T-cell (primary cell): ENCODE measurements at regions not wholly inside any gene's neighbourhood (a gene's known extent, or its start where the extent isn't known, plus 50 kb on each side); places are given as distances from the start of the nearest gene placed in this dataset.

Source experiments
- ATAC-seq, 4 experiments: fragments of 200-7000 bp in 3 of 4; fragments of 150-1000 bp in 1 of 4; cut with Tn5 transposase; replicated peaks in 1 of 4; 1 replicate in 3 of 4; 2 replicates in 1 of 4; pipeline ENCODE4 v1.10.0; 2021; ENCODE audit warnings: moderate library complexity in 3 of 4, mild to moderate bottlenecking in 2 of 4, moderate number of reproducible peaks in 1 of 4
- CTCF ChIA-PET, 2 donors: fragments of 300-600 bp; sonication (Branson Sonifier 250); formaldehyde crosslinking; loops; one replicate each; lab custom pipeline; 2022; ENCODE audit warnings: antibody characterized with exemption in 2 of 2; lab: Charles Lee
- POLR2A ChIA-PET, 2 donors: fragments of 300-600 bp; sonication (Branson Sonifier 250); formaldehyde crosslinking; loops; one replicate each; lab custom pipeline; 2022; ENCODE audit warnings: antibody characterized with exemption in 2 of 2; lab: Charles Lee
- DNase-seq, 35 experiments: peaks; one replicate each; pipeline versions ENCODE4 v3.0.0 to v3.0.0-alpha.2; 2013 to 2023
- H3K27ac ChIP-seq: one replicate; pipeline ENCODE4 v1.5.1; 2013; ENCODE audit warnings: low read length
- H3K27me3 ChIP-seq, 2 experiments: replicated peaks in 1 of 2; 1 replicate in 1 of 2; 2 replicates in 1 of 2; pipeline versions ENCODE4 v1.6.1 to v1.7.0; 2013; ENCODE audit warnings: low read length in 1 of 2, mixed read lengths in 1 of 2; ENCODE audit not compliant: control insufficient read depth in 2 of 2, insufficient read depth in 2 of 2; ENCODE audit errors: extremely low read depth in 1 of 2
- H3K36me3 ChIP-seq, 2 donors: 1 replicate in 1 of 2; 2 replicates in 1 of 2; pipeline versions ENCODE4 v1.6.1 to v1.7.0; 2013; ENCODE audit warnings: low read length in 1 of 2; ENCODE audit not compliant: control insufficient read depth in 2 of 2, insufficient read depth in 1 of 2; ENCODE audit errors: extremely low read depth in 1 of 2
- H3K4me1 ChIP-seq, 2 experiments: 1 replicate in 1 of 2; 2 replicates in 1 of 2; pipeline versions ENCODE4 v1.6.1 to v1.7.0; 2013; ENCODE audit warnings: low read length in 2 of 2, mixed read lengths in 1 of 2; ENCODE audit not compliant: insufficient read depth in 2 of 2, control insufficient read depth in 1 of 2; ENCODE audit errors: extremely low read depth in 1 of 2
- H3K4me3 ChIP-seq, 2 donors: 1 replicate in 1 of 2; 2 replicates in 1 of 2; pipeline versions ENCODE4 v1.5.1 to v1.7.0; 2013; ENCODE audit warnings: mild to moderate bottlenecking in 2 of 2, low read length in 1 of 2, moderate library complexity in 1 of 2; ENCODE audit not compliant: control insufficient read depth in 1 of 2; ENCODE audit errors: extremely low read depth in 1 of 2
- H3K9me3 ChIP-seq: 2 replicates; pipeline ENCODE4 v1.7.0; 2013
- H3K27ac Mint-ChIP-seq, 2 donors: one replicate each; pipeline ENCODE4 v1.8.0; 2020 to 2021; ENCODE audit warnings: mild to moderate bottlenecking in 2 of 2, mixed read lengths in 2 of 2
- H3K27me3 Mint-ChIP-seq, 2 donors: one replicate each; pipeline ENCODE4 v1.8.0; 2021 to 2022; ENCODE audit warnings: mixed read lengths in 2 of 2
- H3K36me3 Mint-ChIP-seq: one replicate; pipeline ENCODE4 v1.8.0; 2021; ENCODE audit warnings: mixed read lengths
- H3K4me1 Mint-ChIP-seq, 3 donors: one replicate each; pipeline ENCODE4 v1.8.0; 2020 to 2022; ENCODE audit warnings: mixed read lengths in 3 of 3, mild to moderate bottlenecking in 1 of 3
- H3K4me3 Mint-ChIP-seq, 3 donors: one replicate each; pipeline ENCODE4 v1.8.0; 2020 to 2022; ENCODE audit warnings: mild to moderate bottlenecking in 3 of 3, mixed read lengths in 3 of 3, moderate library complexity in 3 of 3
- H3K9me3 Mint-ChIP-seq, 3 donors: one replicate each; pipeline ENCODE4 v1.8.0; 2020 to 2022; ENCODE audit warnings: mixed read lengths in 3 of 3
- WGBS: methylation state at CpG from one replicate; pipeline ENCODE4 v1.1.5; 2013; ENCODE audit warnings: missing lambda C conversion rate; ENCODE audit not compliant: insufficient coverage; 5-methylcytosine and 5-hydroxymethylcytosine counted together

DNA sequence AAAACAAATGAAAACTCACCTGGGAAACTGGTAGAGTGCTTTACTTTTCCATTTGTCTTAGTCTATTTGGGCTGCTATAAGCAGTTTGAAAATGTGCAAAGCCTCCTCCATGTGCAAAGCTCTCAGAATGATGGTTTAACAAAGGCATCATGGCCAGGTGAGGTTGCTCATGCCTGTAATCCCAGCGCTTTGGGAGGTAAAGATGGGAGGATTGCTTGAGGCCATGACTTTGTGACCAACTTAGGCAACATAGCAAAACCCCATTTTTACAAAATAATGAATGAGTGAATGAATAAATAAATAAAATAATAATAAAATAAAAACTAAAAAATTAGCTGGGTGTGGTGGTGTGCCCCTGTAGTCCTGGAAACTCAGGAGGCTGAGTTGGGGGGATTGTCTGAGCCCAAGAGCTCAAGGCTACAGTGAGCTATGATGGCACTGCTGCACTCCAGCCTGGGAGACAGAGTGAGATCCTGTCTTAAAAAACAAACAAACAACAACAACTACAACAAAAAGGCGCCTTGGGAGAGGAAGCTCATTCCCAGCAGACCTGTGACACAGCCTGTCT is 71.8 kb downstream of the MYCN start:
- H3K9me3 ChIP-seq: no peaks in the 10 kb centered on the region
- no peak overlapping the region for H3K4me3 ChIP-seq
- Mint-ChIP-seq H3K27ac (no peak overlapping the region), H3K36me3 (no peaks in the 10 kb centered on the region), H3K9me3 (no peaks in the 10 kb centered on the region), H3K4me1 (peaks cover 2 to 8% (median 5%) of the 10 kb centered on the region in 3 donors), H3K4me3 (no peak overlapping the region), H3K27me3 (peaks cover 29 to 31% of the 10 kb centered on the region in 2 donors)
- peaks cover 11 to 36% of the 10 kb centered on the region in 2 experiments for H3K27me3 ChIP-seq
- peaks cover 0 to 3% of the 10 kb centered on the region in 2 experiments for H3K4me1 ChIP-seq
- H3K36me3 ChIP-seq: no peaks in the 10 kb centered on the region
- H3K27ac ChIP-seq: no peak overlapping the region
- ATAC-seq (no peak), DNase-seq (no peak)
- ChIA-PET POLR2A (no interaction called here), CTCF (no interaction called here)
- 100% methylated on average over 1 of the region's 2 CpGs for WGBS

DNA sequence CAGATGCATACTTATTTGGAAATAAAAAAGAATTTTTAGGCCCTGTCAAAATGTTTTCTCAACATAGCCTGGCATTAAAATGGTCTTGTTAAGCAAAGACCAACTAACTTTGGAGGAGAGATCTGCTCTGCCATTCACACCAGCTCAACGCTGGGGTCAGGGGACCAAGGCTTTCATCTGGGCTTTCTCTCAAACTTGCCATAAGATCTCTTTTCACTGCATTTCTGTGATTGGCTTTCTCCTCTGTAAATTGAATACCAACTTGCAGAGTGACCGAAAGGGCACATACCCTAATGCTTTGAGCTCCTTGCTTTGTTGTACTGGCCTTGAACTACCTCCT is 71.2 kb downstream of the MYCN start:
- no peak overlapping the region for H3K27ac ChIP-seq
- no CpG with 5 or more reads among the region's 2 CpGs for WGBS
- H3K4me3 ChIP-seq: no peak overlapping the region
- H3K9me3 ChIP-seq: no peaks in the 10 kb centered on the region
- ChIA-PET CTCF (no interaction called here), POLR2A (no interaction called here)
- H3K9me3 Mint-ChIP-seq: no peaks in the 10 kb centered on the region
- peaks cover 11 to 36% of the 10 kb centered on the region in 2 experiments for H3K27me3 ChIP-seq
- no peaks in the 10 kb centered on the region for H3K36me3 Mint-ChIP-seq
- no peak overlapping the region for H3K27ac Mint-ChIP-seq
- H3K4me3 Mint-ChIP-seq: no peak overlapping the region
- peaks cover 0 to 3% of the 10 kb centered on the region in 2 experiments for H3K4me1 ChIP-seq
- peaks cover 29 to 31% of the 10 kb centered on the region in 2 donors for H3K27me3 Mint-ChIP-seq
- ATAC-seq (no peak), DNase-seq (no peak)
- peaks cover 2 to 8% (median 5%) of the 10 kb centered on the region in 3 donors for H3K4me1 Mint-ChIP-seq
- H3K36me3 ChIP-seq: no peaks in the 10 kb centered on the region

DNA sequence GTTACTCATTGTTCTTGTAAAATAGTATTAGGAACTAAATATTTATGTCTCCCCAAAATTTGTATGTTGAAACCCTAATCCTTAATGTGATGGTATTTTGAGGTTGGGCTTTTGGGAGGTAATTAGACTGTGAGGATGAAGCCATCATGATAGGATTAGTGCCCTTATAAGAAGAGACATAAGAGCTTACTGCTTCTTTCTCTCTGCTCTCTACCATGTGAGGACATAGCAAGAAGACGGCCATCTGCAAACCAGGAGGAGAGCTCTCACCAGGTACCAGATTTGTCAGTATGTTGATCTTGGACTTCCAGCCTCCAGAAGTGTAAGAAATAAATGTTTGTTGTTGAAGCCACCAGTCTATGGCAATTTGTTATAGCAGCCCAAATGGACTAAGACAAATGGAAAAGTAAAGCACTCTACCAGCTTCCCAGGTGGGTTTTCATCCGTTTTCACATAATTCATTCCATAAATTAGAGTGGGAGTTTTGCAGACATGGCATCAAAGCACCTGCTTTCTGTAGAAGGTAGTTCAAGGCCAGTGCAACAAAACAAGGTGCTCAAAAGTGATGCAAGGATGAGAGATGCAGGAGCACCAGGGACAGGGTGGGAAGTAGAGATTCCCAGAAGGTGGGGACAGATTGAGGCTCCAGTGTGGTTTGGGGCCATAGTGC is 70.7 kb downstream of the MYCN start:
- H3K36me3 ChIP-seq: no peaks in the 10 kb centered on the region
- no peaks in the 10 kb centered on the region for H3K36me3 Mint-ChIP-seq
- DNase-seq (no peak), ATAC-seq (no peak)
- H3K4me3 ChIP-seq: no peak overlapping the region
- no peaks in the 10 kb centered on the region for H3K9me3 Mint-ChIP-seq
- no peaks in the 10 kb centered on the region for H3K9me3 ChIP-seq
- H3K27ac Mint-ChIP-seq: no peak overlapping the region
- 100% methylated on average over 1 of the region's 2 CpGs for WGBS
- CTCF ChIA-PET: no interaction called here
- peaks cover 31% of the 10 kb centered on the region in 2 donors for H3K27me3 Mint-ChIP-seq
- POLR2A ChIA-PET: no interaction called here
- peaks cover 11 to 36% of the 10 kb centered on the region in 2 experiments for H3K27me3 ChIP-seq
- H3K4me1 ChIP-seq: peaks cover 0 to 3% of the 10 kb centered on the region in 2 experiments
- H3K27ac ChIP-seq: no peak overlapping the region
- H3K4me1 Mint-ChIP-seq: peaks cover 2 to 8% (median 5%) of the 10 kb centered on the region in 3 donors
- no peak overlapping the region for H3K4me3 Mint-ChIP-seq

DNA sequence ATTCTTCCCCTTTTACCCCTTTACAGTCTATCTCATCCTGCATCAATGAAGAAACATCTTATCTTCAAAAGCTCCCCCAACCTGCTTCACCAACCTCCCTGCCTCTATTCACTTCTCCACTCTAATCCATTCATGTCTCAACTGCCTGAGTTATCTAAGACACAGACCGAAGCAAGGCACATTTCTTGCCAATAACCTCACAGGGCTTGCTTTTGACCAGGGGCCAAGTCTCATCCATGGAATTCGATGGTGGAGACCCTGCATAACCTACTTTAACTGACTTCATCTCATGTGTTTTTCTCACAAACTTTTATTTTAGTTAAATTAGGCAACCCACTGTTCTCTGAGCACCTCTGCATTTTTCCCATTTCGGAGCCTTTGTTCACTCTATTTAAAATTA is 69.7 kb downstream of the MYCN start:
- Mint-ChIP-seq H3K4me1 (peaks cover 2 to 8% (median 5%) of the 10 kb centered on the region in 3 donors), H3K27me3 (peaks cover 26 to 31% of the 10 kb centered on the region in 2 donors), H3K27ac (no peak overlapping the region), H3K36me3 (no peaks in the 10 kb centered on the region), H3K9me3 (no peaks in the 10 kb centered on the region), H3K4me3 (no peak overlapping the region)
- ChIA-PET POLR2A (no interaction called here), CTCF (interaction anchor here in 1 of 2 donors (0.5 kb wide), 1 partner anchor 14 kb away, joined by 3 read pairs; no protein-coding TSS in a partner anchor)
- ATAC-seq: no peak
- Histone ChIP-seq H3K36me3 (no peaks in the 10 kb centered on the region), H3K4me1 (peaks cover 0 to 3% of the 10 kb centered on the region in 2 experiments), H3K27me3 (peaks cover 11 to 31% of the 10 kb centered on the region in 2 experiments), H3K27ac (no peak overlapping the region), H3K4me3 (no peak overlapping the region), H3K9me3 (no peaks in the 10 kb centered on the region)
- no peak for DNase-seq
- 43% methylated on average over 2 of the region's 3 CpGs for WGBS

DNA sequence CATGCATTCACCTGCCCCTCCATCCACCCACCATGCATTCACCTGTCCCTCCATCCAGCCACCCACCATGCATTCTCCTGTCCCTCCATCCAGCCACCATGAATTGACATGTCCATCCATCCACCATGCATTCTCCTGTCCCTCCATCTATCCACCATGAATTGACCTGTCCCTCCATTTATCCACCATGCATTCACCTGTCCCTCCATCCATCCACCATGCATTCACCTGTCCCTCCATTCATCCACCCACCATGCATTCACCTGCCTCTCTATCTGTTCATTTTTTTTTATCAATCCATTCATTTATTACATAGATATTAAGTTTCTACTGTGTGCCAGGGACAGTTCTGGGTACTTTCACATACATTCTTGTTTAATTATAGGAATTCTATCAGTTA is 69.2 kb downstream of the MYCN start:
- Mint-ChIP-seq H3K4me1 (peaks cover 2 to 8% (median 5%) of the 10 kb centered on the region in 3 donors), H3K27ac (no peak overlapping the region), H3K4me3 (no peak overlapping the region), H3K27me3 (peaks cover 21 to 30% of the 10 kb centered on the region in 2 donors), H3K36me3 (no peaks in the 10 kb centered on the region), H3K9me3 (no peaks in the 10 kb centered on the region)
- no peaks in the 10 kb centered on the region for H3K9me3 ChIP-seq
- H3K27me3 ChIP-seq: peaks cover 8 to 27% of the 10 kb centered on the region in 2 experiments
- H3K4me1 ChIP-seq: peaks cover 0 to 3% of the 10 kb centered on the region in 2 experiments
- no peak overlapping the region for H3K27ac ChIP-seq
- ATAC-seq (no peak), DNase-seq (no peak)
- H3K36me3 ChIP-seq: no peaks in the 10 kb centered on the region
- H3K4me3 ChIP-seq: no peak overlapping the region
- CTCF ChIA-PET: no interaction called here
- POLR2A ChIA-PET: no interaction called here

DNA sequence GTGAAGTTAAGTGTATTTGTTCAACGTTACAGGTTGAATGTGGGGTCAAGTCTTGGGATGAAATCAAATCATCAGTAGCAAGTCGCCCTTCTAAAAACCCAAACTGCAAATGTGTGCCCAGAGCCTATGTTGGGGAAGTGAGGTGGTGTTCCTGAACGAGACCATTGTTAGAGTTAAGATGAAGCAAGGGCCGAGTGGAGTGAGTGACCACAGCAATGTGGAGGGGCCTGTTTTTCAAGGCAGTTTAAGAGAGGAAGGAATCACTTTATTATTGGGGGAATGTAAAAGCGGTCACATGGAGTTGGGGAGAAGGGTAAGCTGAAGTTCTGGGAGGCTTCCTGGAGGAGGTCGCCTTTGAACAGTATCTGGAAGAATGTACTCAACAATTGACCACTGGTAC is 68.5 kb downstream of the MYCN start:
- Mint-ChIP-seq H3K4me1 (peaks cover 2 to 8% (median 5%) of the 10 kb centered on the region in 3 donors), H3K4me3 (no peak overlapping the region), H3K9me3 (no peaks in the 10 kb centered on the region), H3K27ac (no peak overlapping the region), H3K36me3 (no peaks in the 10 kb centered on the region), H3K27me3 (peaks cover 18 to 28% of the 10 kb centered on the region in 2 donors)
- POLR2A ChIA-PET: no interaction called here
- WGBS: 79% methylated on average over 5 of the region's 6 CpGs
- Histone ChIP-seq H3K27me3 (peaks cover 8 to 20% of the 10 kb centered on the region in 2 experiments), H3K36me3 (no peaks in the 10 kb centered on the region), H3K4me1 (peaks cover 0 to 2% of the 10 kb centered on the region in 2 experiments), H3K27ac (no peak overlapping the region), H3K9me3 (no peaks in the 10 kb centered on the region), H3K4me3 (no peak overlapping the region)
- ATAC-seq: no peak
- CTCF ChIA-PET: no interaction called here
- no peak for DNase-seq
